ENCODE measurements at regions not wholly inside any gene's neighbourhood (a gene's known extent, or its start where the extent isn't known, plus 50 kb on each side); places are given as distances from the start of the nearest gene placed in this dataset.

- DNase-seq (ENCODE audit: low read depth in 1 of 2, low spot score in 1 of 2) = peak in 1 of 2 experiments; percentile 6
- Histone ChIP-seq H3K27ac (replicated peaks) (no peak overlapping the region), H3K4me3 (replicated peaks; ENCODE audit: insufficient read depth, low read length) (no peak overlapping the region), H3K27me3 (ENCODE audit: insufficient read depth, poor library complexity, severe bottlenecking) (no peaks in the 10 kb centered on the region)
- peak; percentile 85 for TF ChIP-seq SPI1 (IDR thresholded peaks at IDR 0.05; ENCODE audit: borderline replicate concordance, low read depth)
- no peak for TF ChIP-seq REST (IDR thresholded peaks at IDR 0.05; ENCODE audit: insufficient replicate concordance, low read depth)
Observed at GRCh38 chr10:27399871-27400270, 104.2 kb upstream of the RAB18 start.

GRCh38 chr10:27393961-27394360 is 110.1 kb upstream of the RAB18 start:
- no peak for TF ChIP-seq REST (IDR thresholded peaks at IDR 0.05; ENCODE audit: insufficient replicate concordance, low read depth)
- TF ChIP-seq, protein P1, sequence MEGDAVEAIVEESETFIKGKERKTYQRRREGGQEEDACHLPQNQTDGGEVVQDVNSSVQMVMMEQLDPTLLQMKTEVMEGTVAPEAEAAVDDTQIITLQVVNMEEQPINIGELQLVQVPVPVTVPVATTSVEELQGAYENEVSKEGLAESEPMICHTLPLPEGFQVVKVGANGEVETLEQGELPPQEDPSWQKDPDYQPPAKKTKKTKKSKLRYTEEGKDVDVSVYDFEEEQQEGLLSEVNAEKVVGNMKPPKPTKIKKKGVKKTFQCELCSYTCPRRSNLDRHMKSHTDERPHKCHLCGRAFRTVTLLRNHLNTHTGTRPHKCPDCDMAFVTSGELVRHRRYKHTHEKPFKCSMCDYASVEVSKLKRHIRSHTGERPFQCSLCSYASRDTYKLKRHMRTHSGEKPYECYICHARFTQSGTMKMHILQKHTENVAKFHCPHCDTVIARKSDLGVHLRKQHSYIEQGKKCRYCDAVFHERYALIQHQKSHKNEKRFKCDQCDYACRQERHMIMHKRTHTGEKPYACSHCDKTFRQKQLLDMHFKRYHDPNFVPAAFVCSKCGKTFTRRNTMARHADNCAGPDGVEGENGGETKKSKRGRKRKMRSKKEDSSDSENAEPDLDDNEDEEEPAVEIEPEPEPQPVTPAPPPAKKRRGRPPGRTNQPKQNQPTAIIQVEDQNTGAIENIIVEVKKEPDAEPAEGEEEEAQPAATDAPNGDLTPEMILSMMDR (IDR thresholded peaks at IDR 0.05; ENCODE audit: insufficient read depth, low read length) = no peak
- no peak for TF ChIP-seq SPI1 (IDR thresholded peaks at IDR 0.05; ENCODE audit: borderline replicate concordance, low read depth)
- no peak for TF ChIP-seq GABPA (IDR thresholded peaks at IDR 0.05; ENCODE audit: low read depth)
- TF ChIP-seq POLR2AphosphoS5 (IDR thresholded peaks at IDR 0.05; ENCODE audit: low read depth) = no peak
- Histone ChIP-seq H3K4me3 (replicated peaks; ENCODE audit: insufficient read depth, low read length) (no peak overlapping the region), H3K27me3 (ENCODE audit: insufficient read depth, poor library complexity, severe bottlenecking) (no peaks in the 10 kb centered on the region), H3K27ac (replicated peaks) (no peak overlapping the region)
- no peak for DNase-seq (ENCODE audit: low read depth in 1 of 2, low spot score in 1 of 2)

DNA sequence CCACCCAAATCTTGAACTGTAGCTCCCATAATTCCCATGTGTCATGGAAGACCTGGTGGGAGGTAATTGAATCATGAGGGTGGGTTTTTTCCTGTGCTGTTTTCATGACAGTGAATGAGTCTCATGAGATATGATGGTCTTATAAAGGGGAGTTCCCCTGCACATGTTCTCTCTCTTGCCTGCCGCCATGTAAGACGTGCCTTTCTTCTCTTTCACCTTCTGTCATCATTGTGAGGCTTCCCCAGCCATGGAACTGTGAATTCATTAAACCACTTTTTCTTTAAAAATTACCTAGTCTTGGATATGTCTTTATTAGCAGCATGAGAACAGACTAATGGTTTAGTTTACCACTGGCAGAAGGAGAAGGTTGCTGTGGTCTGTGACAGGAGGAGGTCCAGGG is 111.5 kb upstream of the RAB18 start:
- Histone ChIP-seq H3K4me3 (replicated peaks; ENCODE audit: insufficient read depth, low read length) (no peak overlapping the region), H3K27ac (replicated peaks) (no peak overlapping the region), H3K27me3 (ENCODE audit: insufficient read depth, poor library complexity, severe bottlenecking) (no peaks in the 10 kb centered on the region)
- no peak for TF ChIP-seq POLR2AphosphoS5 (IDR thresholded peaks at IDR 0.05; ENCODE audit: low read depth)
- no peak for TF ChIP-seq SPI1 (IDR thresholded peaks at IDR 0.05; ENCODE audit: borderline replicate concordance, low read depth)
- TF ChIP-seq, protein P1 (IDR thresholded peaks at IDR 0.05; ENCODE audit: insufficient read depth, low read length) = no peak
- no peak for TF ChIP-seq GABPA (IDR thresholded peaks at IDR 0.05; ENCODE audit: low read depth)
- TF ChIP-seq REST (IDR thresholded peaks at IDR 0.05; ENCODE audit: insufficient replicate concordance, low read depth) = no peak
- no peak for DNase-seq (ENCODE audit: low read depth in 1 of 2, low spot score in 1 of 2)

DNA sequence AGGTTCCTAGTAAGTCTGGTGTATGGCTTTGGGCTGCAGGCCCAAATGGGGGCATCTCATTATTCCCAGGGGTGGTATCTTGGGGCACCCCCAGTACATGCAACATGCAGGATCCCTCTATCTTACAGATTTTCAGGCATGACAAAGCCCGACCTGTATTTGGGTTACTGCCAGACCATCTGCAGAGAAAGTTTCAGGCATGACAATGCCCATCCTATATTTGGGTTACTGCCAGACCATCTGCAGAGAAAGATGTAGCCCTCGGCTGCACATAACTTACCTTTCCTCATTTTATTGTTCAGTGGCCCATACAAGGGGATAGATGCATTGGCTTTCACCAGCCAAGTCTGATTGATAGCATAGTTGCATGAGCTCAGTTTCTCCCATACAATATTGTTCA is 112.2 kb upstream of the RAB18 start:
- Histone ChIP-seq H3K4me3 (replicated peaks; ENCODE audit: insufficient read depth, low read length) (no peak overlapping the region), H3K27ac (replicated peaks) (no peak overlapping the region), H3K27me3 (ENCODE audit: insufficient read depth, poor library complexity, severe bottlenecking) (no peaks in the 10 kb centered on the region)
- no peak for DNase-seq (ENCODE audit: low read depth in 1 of 2, low spot score in 1 of 2)
- no peak for TF ChIP-seq GABPA (IDR thresholded peaks at IDR 0.05; ENCODE audit: low read depth)
- no peak for TF ChIP-seq SPI1 (IDR thresholded peaks at IDR 0.05; ENCODE audit: borderline replicate concordance, low read depth)
- TF ChIP-seq, protein P1 (IDR thresholded peaks at IDR 0.05; ENCODE audit: insufficient read depth, low read length) = no peak
- TF ChIP-seq POLR2AphosphoS5 (IDR thresholded peaks at IDR 0.05; ENCODE audit: low read depth) = no peak
- TF ChIP-seq REST (IDR thresholded peaks at IDR 0.05; ENCODE audit: insufficient replicate concordance, low read depth) = no peak
